Mammary epithelial cell (primary cell): ENCODE measurements at regions not wholly inside any gene's neighbourhood (a gene's known extent, or its start where the extent isn't known, plus 50 kb on each side); places are given as distances from the start of the nearest gene placed in this dataset.

Experiments
- CTCF ChIP-seq, 2 donors: IDR thresholded peaks in 1 of 2; conservative IDR thresholded peaks in 1 of 2; 2 replicates each; pipeline ENCODE4 v1.5.1; 2011 to 2012; ENCODE audit warnings: inconsistent platforms in 2 of 2, low read length in 2 of 2, mild to moderate bottlenecking in 2 of 2, control low read depth in 1 of 2, low read depth in 1 of 2; ENCODE audit not compliant: insufficient read depth in 1 of 2; ENCODE audit errors: extremely low read depth in 1 of 2
- EZH2 ChIP-seq: IDR thresholded peaks from 2 replicates; pipeline ENCODE4 v1.6.1; 2012; ENCODE audit warnings: low read length, inconsistent platforms, borderline replicate concordance

GRCh38 chr6:6978731-6979130 is 129.0 kb upstream of the RREB1 start:
- TF ChIP-seq CTCF (conservative IDR thresholded peaks at IDR 0.05 in 1 of 2, IDR thresholded peaks at IDR 0.05 in 1 of 2; ENCODE audit: extremely low read depth in 1 of 2, insufficient read depth in 1 of 2, low read depth in 1 of 2, low read length in 2 of 2) (no peak), EZH2 (no peak)
